HEK293 (cell line): ENCODE measurements at regions not wholly inside any gene's neighbourhood (a gene's known extent, or its start where the extent isn't known, plus 50 kb on each side); places are given as distances from the start of the nearest gene placed in this dataset.

Experiments
- CTCF ChIP-seq: fragments of 450-650 bp; formaldehyde crosslinking; IDR thresholded peaks from 2 replicates; pipeline ENCODE4 v1.5.1; 2016; ENCODE audit warnings: missing biosample characterization, missing genetic modification characterization
- KLF16 ChIP-seq: fragments of 450-650 bp; formaldehyde crosslinking; IDR thresholded peaks from 2 replicates; pipeline ENCODE4 v1.5.1; 2017; ENCODE audit warnings: missing biosample characterization, missing genetic modification characterization
- KLF7 ChIP-seq: fragments of 450-650 bp; formaldehyde crosslinking; IDR thresholded peaks from 2 replicates; pipeline ENCODE4 v1.5.1; 2016; ENCODE audit warnings: missing biosample characterization, missing genetic modification characterization, borderline replicate concordance
- ZBTB8A ChIP-seq: fragments of 450-650 bp; formaldehyde crosslinking; IDR thresholded peaks from 2 replicates; pipeline ENCODE4 v1.5.1; 2016; ENCODE audit warnings: missing biosample characterization, missing genetic modification characterization
- ZNF423 ChIP-seq: fragments of 450-650 bp; formaldehyde crosslinking; IDR thresholded peaks from 2 replicates; pipeline ENCODE4 v1.5.1; 2016; ENCODE audit warnings: missing biosample characterization, missing genetic modification characterization
- ZNF768 ChIP-seq: fragments of 450-650 bp; formaldehyde crosslinking; IDR thresholded peaks from 2 replicates; pipeline ENCODE4 v1.5.1; 2018; ENCODE audit warnings: missing biosample characterization, mild to moderate bottlenecking, missing genetic modification characterization
- ZSCAN18 ChIP-seq: fragments of 450-650 bp; formaldehyde crosslinking; IDR thresholded peaks from 2 replicates; pipeline ENCODE4 v1.5.1; 2016; ENCODE audit warnings: missing biosample characterization, missing genetic modification characterization

GRCh38 chr1:9443913-9444445 lies 95.3 kb upstream of the SLC25A33 start:
- no peak for TF ChIP-seq CTCF (tag by site-specific recombination)
- no peak for TF ChIP-seq ZSCAN18 (tag by site-specific recombination)
- no peak for TF ChIP-seq ZBTB8A (tag by site-specific recombination)
- TF ChIP-seq KLF16 (tag by site-specific recombination) = no peak
- TF ChIP-seq ZNF768 = no peak
- no peak for TF ChIP-seq ZNF423 (tag by site-specific recombination)
- TF ChIP-seq KLF7 = no peak
